ENCODE measurements at regions not wholly inside any gene's neighbourhood (a gene's known extent, or its start where the extent isn't known, plus 50 kb on each side); places are given as distances from the start of the nearest gene placed in this dataset.

DNA sequence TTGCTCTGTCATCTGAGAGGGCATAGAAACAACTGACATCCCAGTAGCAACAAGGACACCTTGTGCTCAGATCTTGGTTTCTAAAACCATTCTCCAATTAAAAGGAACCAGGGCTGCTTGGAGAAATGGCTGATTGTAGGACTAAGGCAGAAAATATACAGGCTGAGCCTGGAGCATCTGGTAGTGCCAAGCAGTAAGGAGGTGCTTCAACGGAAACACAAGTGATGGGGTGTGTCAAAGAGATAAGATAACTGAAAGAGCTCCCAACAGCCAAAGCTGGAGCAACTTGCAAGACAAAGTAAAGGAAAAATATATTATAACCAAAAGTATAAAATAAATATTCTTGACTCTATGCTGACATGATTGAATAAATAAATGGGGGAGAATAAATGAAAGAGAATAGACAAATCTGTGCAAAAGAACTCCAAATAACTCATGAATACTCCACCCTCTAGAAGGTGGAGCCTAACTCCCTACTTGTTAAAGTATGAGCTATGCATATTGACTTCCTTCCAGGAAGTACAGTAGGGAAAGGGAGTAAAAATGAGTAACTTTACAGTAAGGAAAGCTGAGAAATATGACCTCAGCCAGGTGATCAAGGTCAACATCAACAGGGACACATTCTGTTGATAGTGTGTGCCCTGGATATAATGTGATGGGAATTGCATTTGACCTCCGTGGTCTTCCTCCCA is 162.4 kb downstream of the NOC3L start:
- Histone ChIP-seq H3K9me3 (ENCODE audit: low read depth, low read length) (no peaks in the 10 kb centered on the region), H3K4me3 (ENCODE audit: insufficient read depth, low read length) (no peak overlapping the region), H3K36me3 (ENCODE audit: insufficient read depth, low read length) (no peaks in the 10 kb centered on the region), H3K4me1 (ENCODE audit: insufficient read depth, low read length) (peaks cover 12% of the 10 kb centered on the region), H2AFZ (ENCODE audit: low read length) (no peak overlapping the region), H3K27ac (ENCODE audit: low read depth, low read length) (no peak overlapping the region), H3K79me2 (ENCODE audit: insufficient read depth, low read length) (no peaks in the 10 kb centered on the region), H4K20me1 (ENCODE audit: insufficient read depth, low read length) (no peaks in the 10 kb centered on the region), H3K4me2 (ENCODE audit: insufficient read depth, low read length) (no peak overlapping the region), H3K27me3 (ENCODE audit: insufficient read depth, low read length) (no peaks in the 10 kb centered on the region)
- no peak for DNase-seq (ENCODE audit: insufficient read length, low spot score, missing footprints)
- no peak for TF ChIP-seq CTCF (IDR thresholded peaks at IDR 0.05; ENCODE audit: extremely low read depth, low read depth, low read length)

- no peak overlapping the region for H3K27ac ChIP-seq (ENCODE audit: low read depth, low read length)
- no peaks in the 10 kb centered on the region for H3K9me3 ChIP-seq (ENCODE audit: low read depth, low read length)
- H3K4me2 ChIP-seq (ENCODE audit: insufficient read depth, low read length) = no peak overlapping the region
- no peaks in the 10 kb centered on the region for H3K79me2 ChIP-seq (ENCODE audit: insufficient read depth, low read length)
- no peak overlapping the region for H2AFZ ChIP-seq (ENCODE audit: low read length)
- H3K4me3 ChIP-seq (ENCODE audit: insufficient read depth, low read length) = no peak overlapping the region
- no peaks in the 10 kb centered on the region for H3K36me3 ChIP-seq (ENCODE audit: insufficient read depth, low read length)
- H4K20me1 ChIP-seq (ENCODE audit: insufficient read depth, low read length) = no peaks in the 10 kb centered on the region
- no peaks in the 10 kb centered on the region for H3K27me3 ChIP-seq (ENCODE audit: insufficient read depth, low read length)
- no peak for DNase-seq (ENCODE audit: insufficient read length, low spot score, missing footprints)
- TF ChIP-seq CTCF (IDR thresholded peaks at IDR 0.05; ENCODE audit: extremely low read depth, low read depth, low read length) = no peak
- peaks cover 4% of the 10 kb centered on the region for H3K4me1 ChIP-seq (ENCODE audit: insufficient read depth, low read length)
Measured at GRCh38 chr10:94205396-94205831, 157.3 kb downstream of the NOC3L start.

DNA sequence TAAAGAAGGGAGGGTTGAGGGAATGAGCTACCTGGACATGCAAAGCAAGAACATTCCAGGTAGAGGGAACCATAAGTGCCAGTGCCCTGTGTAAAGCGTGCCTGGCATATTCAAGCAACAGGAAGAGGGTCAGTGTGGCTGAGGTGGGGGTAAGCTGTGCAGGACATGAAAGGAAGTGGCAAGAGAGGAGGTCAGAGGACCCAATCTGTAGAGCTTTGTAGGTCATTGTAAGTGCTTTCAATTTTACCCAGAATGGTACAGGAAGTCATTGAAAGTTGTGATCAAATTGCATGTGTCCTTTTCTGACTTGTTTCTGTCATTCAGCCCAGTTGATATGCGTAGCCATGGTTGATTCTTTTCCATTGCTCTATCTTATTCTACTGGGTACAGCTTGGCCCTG is 156.6 kb downstream of the NOC3L start:
- Histone ChIP-seq H2AFZ (ENCODE audit: low read length) (no peak overlapping the region), H3K36me3 (ENCODE audit: insufficient read depth, low read length) (no peaks in the 10 kb centered on the region), H3K79me2 (ENCODE audit: insufficient read depth, low read length) (no peaks in the 10 kb centered on the region), H3K27ac (ENCODE audit: low read depth, low read length) (no peak overlapping the region), H3K27me3 (ENCODE audit: insufficient read depth, low read length) (no peaks in the 10 kb centered on the region), H3K9me3 (ENCODE audit: low read depth, low read length) (no peaks in the 10 kb centered on the region), H3K4me1 (ENCODE audit: insufficient read depth, low read length) (peaks cover 4% of the 10 kb centered on the region), H4K20me1 (ENCODE audit: insufficient read depth, low read length) (no peaks in the 10 kb centered on the region), H3K4me2 (ENCODE audit: insufficient read depth, low read length) (no peak overlapping the region), H3K4me3 (ENCODE audit: insufficient read depth, low read length) (no peak overlapping the region)
- DNase-seq (ENCODE audit: insufficient read length, low spot score, missing footprints) = peak; percentile 73
- TF ChIP-seq CTCF (IDR thresholded peaks at IDR 0.05; ENCODE audit: extremely low read depth, low read depth, low read length) = no peak

DNA sequence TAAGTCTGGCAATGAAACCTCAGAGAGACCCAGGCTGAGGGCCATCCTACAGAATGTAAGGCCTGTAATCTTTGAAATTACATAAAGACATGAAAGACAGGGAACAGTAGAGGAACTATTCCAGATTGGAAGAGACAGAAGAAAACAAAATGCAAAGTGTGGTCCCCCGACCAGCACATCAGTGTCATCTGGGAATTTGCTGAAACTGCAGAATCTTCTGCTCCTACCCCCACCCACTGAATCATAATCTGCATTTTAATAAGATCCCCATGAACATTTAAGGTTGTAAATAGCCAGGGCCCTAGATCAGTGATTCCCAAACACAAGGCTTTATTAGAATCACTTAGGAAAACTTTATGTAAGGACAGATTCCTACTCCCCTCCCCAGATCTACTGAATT is 154.4 kb downstream of the NOC3L start:
- Histone ChIP-seq H3K36me3 (ENCODE audit: insufficient read depth, low read length) (no peaks in the 10 kb centered on the region), H4K20me1 (ENCODE audit: insufficient read depth, low read length) (no peaks in the 10 kb centered on the region), H3K9me3 (ENCODE audit: low read depth, low read length) (no peaks in the 10 kb centered on the region), H3K27me3 (ENCODE audit: insufficient read depth, low read length) (no peaks in the 10 kb centered on the region), H3K4me2 (ENCODE audit: insufficient read depth, low read length) (no peak overlapping the region), H3K27ac (ENCODE audit: low read depth, low read length) (no peak overlapping the region), H3K4me1 (ENCODE audit: insufficient read depth, low read length) (peaks cover 7% of the 10 kb centered on the region), H3K4me3 (ENCODE audit: insufficient read depth, low read length) (no peak overlapping the region), H2AFZ (ENCODE audit: low read length) (no peak overlapping the region), H3K79me2 (ENCODE audit: insufficient read depth, low read length) (no peaks in the 10 kb centered on the region)
- DNase-seq (ENCODE audit: insufficient read length, low spot score, missing footprints) = no peak
- no peak for TF ChIP-seq CTCF (IDR thresholded peaks at IDR 0.05; ENCODE audit: extremely low read depth, low read depth, low read length)
